Coronary artery (tissue), 2 donors: ENCODE measurements at regions not wholly inside any gene's neighbourhood (a gene's known extent, or its start where the extent isn't known, plus 50 kb on each side); places are given as distances from the start of the nearest gene placed in this dataset.
"Not testable (repeated sequence)": the region's sequence is repeated elsewhere in the genome, so short reads cannot be mapped to it uniquely, and the experiment has no call there.

ENCODE experiments used
- DNase-seq: peaks from one replicate; pipeline ENCODE4 v3.0.0-alpha.2; 2017; ENCODE audit warnings: low spot score
- H3K27ac ChIP-seq, 2 donors: fragments of 200-600 bp; sonication (generic); one replicate each; pipeline ENCODE4 v1.5.1; 2016 to 2019
- H3K4me3 ChIP-seq: fragments of 200-600 bp; sonication (generic); 2 replicates; pipeline ENCODE4 v1.5.1; 2016; ENCODE audit warnings: mild to moderate bottlenecking, moderate library complexity
- CTCF ChIP-seq: fragments of 200-600 bp; sonication (generic); IDR thresholded peaks from one replicate; pipeline ENCODE4 v1.5.1; 2019; ENCODE audit warnings: antibody characterized with exemption

GRCh38 chrX:43278440-43278839 lies 377.7 kb upstream of the MAOA start:
- no peak overlapping the region for H3K4me3 ChIP-seq
- TF ChIP-seq CTCF: no peak

DNA sequence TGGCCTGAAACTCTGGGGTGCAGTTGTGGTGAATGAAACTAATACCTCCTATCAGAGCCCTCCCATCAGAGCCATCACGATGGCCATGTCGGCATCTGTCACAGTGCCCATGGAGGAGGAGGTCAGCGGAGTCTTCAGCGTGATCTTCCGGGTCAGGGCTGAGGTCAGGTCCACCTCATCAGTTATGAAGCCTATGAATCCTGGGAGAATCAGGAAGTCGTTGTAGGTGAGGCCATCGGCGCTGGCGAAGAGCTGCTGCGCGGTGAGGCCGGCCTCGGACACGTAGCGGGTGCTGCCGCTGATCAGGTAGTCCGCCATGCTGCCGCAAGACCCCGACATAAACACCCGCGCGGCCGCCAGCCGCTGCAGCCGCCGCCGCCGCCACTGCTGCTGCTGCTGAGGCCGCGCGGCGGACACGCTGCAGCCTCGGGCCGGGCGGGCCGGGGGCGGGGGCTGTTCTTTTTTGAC lies 376.7 kb upstream of the MAOA start:
- H3K27ac ChIP-seq: no peak overlapping the region
- TF ChIP-seq CTCF: no peak
- DNase-seq: no peak
- no peak overlapping the region for H3K4me3 ChIP-seq

More at GRCh38 chrX:43278440-43278839, 377.7 kb upstream of the MAOA start:
- no peak overlapping the region for H3K27ac ChIP-seq
- no peak for DNase-seq

GRCh38 chrX:43283187-43283586 lies 372.9 kb upstream of the MAOA start:
- no peak for TF ChIP-seq CTCF
- DNase-seq: no peak
- Histone ChIP-seq H3K27ac (no peak overlapping the region), H3K4me3 (no peak overlapping the region)

DNA sequence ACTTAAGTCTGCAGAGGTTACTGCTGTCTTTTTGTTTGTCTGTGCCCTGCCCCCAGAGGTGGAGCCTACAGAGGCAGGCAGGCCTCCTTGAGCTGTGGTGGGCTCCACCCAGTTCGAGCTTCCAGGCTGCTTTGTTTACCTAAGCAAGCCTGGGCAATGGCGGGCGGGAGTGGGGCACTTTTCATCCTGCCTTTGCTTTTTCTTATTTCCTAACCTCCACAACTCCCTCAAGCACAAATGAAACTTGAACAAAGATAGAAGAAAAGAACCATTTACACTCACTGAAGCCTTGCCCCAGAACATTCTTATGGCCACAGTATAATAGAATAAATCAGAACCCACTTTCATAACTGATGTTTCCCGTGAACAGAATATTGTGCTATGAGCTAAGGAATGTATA lies 344.5 kb upstream of the MAOA start:
- H3K4me3 ChIP-seq, DNase-seq, H3K27ac ChIP-seq: not testable (repeated sequence)

DNA sequence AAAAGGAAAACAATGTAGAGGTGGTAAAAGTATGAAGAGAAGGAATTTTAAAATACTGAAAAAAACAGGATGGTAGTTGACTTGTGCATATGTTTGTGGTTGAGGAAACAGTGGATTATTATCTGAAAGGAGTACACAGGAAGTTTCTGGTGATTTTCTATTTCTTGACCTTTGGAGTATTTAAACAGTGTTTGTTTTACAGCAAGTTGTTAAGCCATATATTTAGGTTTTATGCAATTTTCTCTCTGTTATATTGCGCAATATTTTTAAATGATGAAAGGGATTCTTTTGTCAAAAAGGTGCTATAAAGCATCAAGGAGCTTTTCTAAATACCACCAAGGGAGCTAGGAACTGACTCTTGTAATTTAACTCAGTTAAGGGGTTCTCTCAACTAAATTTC lies 343.1 kb upstream of the MAOA start:
- H3K27ac ChIP-seq: no peak overlapping the region
- no peak for TF ChIP-seq CTCF

GRCh38 chrX:43314525-43314924 lies 341.6 kb upstream of the MAOA start:
- TF ChIP-seq CTCF: no peak
- H3K27ac ChIP-seq: no peak overlapping the region
- DNase-seq: no peak
- no peak overlapping the region for H3K4me3 ChIP-seq

More for the DNA sequence above, 343.1 kb upstream of the MAOA start:
- no peak overlapping the region for H3K4me3 ChIP-seq
- DNase-seq: no peak

- Histone ChIP-seq H3K27ac (no peak overlapping the region), H3K4me3 (no peak overlapping the region)
- DNase-seq: no peak
- TF ChIP-seq CTCF: no peak
Measured at GRCh38 chrX:43315622-43316021, 340.5 kb upstream of the MAOA start.

- no peak for TF ChIP-seq CTCF
Measured at GRCh38 chrX:43316146-43316545, 340.0 kb upstream of the MAOA start.

More at GRCh38 chrX:43316146-43316545, 340.0 kb upstream of the MAOA start:
- no peak overlapping the region for H3K4me3 ChIP-seq
- no peak for DNase-seq
- H3K27ac ChIP-seq: no peak overlapping the region
